Hematopoietic multipotent progenitor cell treated with erythropoietin and hydrocortisone succinate and interleukin-3 and kit ligand, for 15 days (in vitro differentiated cells): ENCODE measurements at regions not wholly inside any gene's neighbourhood (a gene's known extent, or its start where the extent isn't known, plus 50 kb on each side); places are given as distances from the start of the nearest gene placed in this dataset.
"Not testable (repeated sequence)": the region's sequence is repeated elsewhere in the genome, so short reads cannot be mapped to it uniquely, and the experiment has no call there.

ENCODE experiments used
- DNase-seq: peaks from one replicate; pipeline ENCODE4 v3.0.0-alpha.2; 2015; ENCODE audit warnings: low spot score

GRCh38 chr3:162538906-162539305, 1042.3 kb downstream of the OTOL1 start:
- no peak for DNase-seq

GRCh38 chr3:162540421-162540820, 1043.8 kb downstream of the OTOL1 start:
- no peak for DNase-seq

GRCh38 chr3:162541923-162542322, 1045.3 kb downstream of the OTOL1 start:
- DNase-seq = no peak

DNA sequence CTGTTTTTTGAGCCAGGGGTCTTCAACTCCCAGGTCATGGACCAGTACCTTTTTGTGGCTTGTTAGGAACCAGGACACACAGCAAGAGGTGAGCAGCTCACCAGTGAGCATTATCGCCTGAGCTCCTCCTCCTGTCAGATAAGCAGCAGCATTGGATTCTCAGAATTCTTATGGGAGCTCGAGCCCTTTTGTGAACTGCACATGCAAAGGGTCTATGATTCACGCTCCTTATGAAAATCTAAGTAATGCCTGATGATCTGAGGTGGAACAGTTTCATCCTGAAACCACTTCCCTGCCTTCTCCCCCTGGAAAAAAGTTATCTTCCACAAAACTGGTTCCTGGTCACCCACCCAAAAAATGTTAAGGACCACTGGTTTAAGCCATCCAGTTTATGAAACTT, 1047.6 kb downstream of the OTOL1 start:
- no peak for DNase-seq

DNA sequence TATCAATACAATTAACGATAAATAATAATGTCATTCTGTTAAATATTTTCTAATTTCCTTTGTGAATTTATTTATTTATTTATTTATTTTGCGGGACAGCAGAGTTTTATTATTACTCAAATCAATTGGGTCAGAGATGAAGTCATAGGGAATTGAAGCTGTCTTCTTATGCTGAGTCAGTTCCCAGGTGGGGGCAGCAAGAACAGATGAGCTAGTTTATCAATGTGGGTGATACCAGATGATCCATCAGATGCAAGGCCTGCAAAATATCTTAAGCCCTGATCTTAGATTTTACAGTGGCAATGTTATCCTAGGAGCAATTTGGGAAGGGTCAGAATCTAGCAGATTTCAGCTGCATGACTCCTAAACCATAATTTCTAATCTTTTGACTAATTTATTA, 1050.3 kb downstream of the OTOL1 start:
- DNase-seq = no peak

GRCh38 chr3:162547321-162547720, 1050.7 kb downstream of the OTOL1 start:
- DNase-seq = no peak

DNA sequence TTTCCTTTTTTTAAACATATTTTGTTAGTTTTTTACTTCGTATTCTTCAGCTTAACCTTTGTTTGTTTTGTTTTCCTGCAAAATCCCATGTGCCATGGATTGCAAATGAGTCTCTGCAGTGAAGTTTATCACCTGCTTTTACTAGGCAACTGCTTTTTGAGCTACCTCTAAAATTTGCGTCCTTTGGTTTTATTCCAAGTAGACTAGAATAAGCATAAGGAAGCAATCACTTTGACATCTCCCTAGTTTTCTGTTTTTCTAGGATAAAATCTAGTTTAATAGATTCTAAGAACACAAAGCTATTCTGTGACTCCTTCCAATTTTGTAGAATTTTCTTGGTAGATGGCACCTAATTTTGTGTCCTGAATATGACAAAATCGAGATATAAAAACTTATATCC, 1059.2 kb downstream of the OTOL1 start:
- no peak for DNase-seq

DNA sequence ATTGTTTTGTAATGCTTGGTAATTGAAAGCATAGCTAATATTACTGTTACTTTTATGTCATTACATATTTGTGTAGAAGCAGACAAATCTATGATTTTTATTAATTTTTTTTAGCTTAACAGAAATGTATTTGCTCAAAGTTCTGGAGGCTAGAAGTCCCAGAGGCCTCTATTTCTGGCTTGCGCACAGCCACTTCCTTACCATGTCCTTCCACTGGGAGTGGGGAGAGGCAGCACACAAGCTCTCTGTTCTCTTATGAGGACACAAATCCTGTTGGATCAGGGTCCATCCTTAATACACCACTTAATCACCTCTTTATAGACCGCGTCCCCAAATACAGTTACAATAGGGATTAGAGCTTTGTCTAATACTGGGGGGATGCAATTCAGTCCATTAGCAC, 1061.4 kb downstream of the OTOL1 start:
- DNase-seq = no peak

GRCh38 chr3:162568706-162569105, 1072.1 kb downstream of the OTOL1 start:
- DNase-seq = no peak

- no peak for DNase-seq
Observed at GRCh38 chr3:162569314-162569713, 1072.7 kb downstream of the OTOL1 start.

GRCh38 chr3:162584986-162585385, 1088.4 kb downstream of the OTOL1 start:
- DNase-seq = no peak

GRCh38 chr3:162586591-162586990, 1090.0 kb downstream of the OTOL1 start:
- DNase-seq = no peak

DNA sequence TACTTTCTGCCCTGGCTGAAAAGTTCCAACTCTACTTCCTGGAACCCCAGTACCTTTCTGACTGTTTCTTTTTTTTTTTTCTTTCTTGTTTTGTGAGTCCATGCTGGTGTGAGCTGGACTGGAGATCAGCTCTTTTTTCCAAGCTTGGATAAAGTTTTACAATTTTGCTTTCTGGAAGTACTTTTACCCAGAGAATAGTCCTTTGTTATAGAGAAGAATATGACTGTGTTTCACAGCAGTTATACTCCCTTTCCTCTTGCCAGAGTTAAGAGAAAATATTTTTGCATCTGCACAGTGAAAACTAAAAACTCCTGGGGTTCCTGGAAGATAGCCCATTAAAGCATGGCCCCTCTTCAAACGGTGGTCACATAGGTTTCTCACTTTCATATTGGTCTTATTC, 1100.6 kb downstream of the OTOL1 start:
- no peak for DNase-seq

- DNase-seq = not testable (repeated sequence)
Observed at GRCh38 chr3:162598500-162598899, 1101.9 kb downstream of the OTOL1 start.

DNA sequence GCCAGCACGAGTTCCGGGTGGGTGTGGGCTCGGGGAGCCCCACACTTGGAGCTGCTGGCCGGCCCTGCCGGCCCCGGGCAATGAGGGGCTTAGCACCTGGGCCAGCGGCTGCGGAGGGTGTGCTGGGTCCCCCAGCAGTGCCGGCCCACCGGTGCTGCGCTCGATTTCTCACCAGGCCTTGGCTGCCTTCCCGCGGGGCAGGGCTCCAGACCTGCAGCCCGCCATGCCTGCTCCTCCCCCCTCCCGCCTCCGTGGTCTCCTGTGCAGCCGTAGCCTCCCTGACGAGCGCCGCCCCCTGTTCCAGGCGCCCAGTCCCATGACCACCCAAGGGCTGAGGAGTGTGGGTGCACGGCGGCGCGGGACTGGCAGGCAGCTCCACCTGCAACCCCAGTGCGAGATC, 1103.1 kb downstream of the OTOL1 start:
- not testable (repeated sequence) for DNase-seq

DNA sequence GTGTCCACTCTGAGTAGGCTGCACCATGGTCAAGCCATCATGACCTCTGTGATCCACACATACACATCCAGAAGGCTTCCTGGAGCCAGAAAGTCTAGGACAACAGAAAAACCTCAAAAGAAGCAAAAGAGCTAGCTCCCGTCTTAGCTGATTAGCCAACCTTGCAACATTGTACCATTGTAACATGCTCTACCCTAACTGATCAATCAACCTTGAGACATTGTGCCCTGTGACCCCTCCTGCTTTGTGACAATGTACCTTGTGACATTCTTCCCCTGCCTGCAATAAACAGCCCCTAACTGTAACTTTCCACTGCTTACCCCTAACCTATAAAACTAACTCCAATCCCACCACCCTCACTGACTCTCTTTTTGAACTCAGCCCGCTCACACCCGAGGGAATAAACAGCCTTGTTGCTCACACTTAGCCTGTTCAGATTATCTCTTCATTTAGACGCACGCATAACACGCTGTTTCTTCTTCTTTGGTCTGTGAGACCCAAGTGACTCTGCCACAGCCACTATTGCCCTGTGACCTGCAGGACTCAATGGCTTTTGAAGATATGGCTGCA, 1104.6 kb downstream of the OTOL1 start:
- no peak for DNase-seq

DNA sequence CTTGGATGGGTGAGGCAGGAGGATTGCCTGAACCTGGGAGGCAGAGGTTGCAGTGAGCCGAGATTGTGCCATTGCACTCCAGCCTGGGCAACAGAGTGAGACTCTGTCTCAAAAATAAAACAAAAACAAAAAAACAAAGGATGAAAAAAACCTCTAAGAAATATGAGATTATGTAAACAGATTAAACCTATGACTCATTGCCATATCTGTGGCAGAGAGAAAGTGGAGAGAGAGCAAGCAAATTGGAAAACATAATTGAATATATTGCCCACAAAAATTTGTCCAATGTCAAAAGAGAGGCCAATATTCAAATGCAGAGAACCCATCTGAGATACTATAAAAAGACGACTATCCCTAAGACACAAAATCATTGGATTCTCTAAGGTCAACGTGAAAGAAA, 1106.0 kb downstream of the OTOL1 start:
- no peak for DNase-seq

DNA sequence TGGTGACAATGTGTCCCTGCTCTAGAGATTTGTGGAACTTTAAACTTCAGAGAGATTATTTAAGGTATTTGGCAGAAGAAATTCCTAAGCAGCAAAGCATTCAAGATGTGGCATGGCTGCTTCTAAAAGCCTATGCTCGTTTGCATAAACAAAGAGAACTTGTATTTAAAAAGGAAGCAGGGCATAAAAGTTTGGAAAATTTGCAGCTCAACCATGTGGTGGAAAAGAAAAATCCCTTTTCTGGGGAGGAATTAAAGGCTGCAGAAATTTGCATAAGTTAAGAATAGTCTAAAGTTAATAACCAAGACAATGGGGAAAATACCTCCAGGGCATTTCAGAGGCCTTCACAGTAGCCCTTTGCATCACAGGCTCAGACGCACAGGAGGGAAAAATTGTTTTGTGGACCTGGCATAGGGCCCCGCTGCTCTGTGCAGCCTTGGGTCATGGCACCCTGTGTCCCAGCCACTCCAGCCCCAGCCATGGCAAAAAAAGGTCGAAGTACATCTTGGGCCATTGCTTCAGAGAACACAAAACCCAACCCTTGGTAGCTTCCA, 1109.1 kb downstream of the OTOL1 start:
- no peak for DNase-seq

DNA sequence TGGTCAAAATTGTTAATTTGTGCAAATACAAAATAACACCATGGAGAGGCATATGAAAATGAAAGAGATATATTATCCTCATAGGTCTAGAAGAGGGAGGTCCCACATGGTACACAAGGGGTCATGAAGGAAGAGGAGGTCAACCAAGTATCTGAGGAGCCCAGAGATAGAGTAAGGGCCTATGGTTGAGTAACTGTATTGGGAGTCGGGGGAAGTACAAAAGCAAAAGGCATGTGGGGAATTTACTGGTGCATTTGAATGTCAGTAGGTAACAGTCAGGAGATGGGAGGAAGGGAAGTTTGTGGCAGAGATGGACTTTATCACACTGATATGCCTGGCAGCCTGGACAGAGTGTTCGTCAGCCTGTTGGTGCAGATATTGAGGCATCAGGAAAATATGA, 1113.7 kb downstream of the OTOL1 start:
- DNase-seq = no peak

GRCh38 chr3:162612991-162613390, 1116.4 kb downstream of the OTOL1 start:
- no peak for DNase-seq

GRCh38 chr3:162626172-162626571, 1129.6 kb downstream of the OTOL1 start:
- DNase-seq = no peak

GRCh38 chr3:162628531-162628930, 1131.9 kb downstream of the OTOL1 start:
- no peak for DNase-seq

DNA sequence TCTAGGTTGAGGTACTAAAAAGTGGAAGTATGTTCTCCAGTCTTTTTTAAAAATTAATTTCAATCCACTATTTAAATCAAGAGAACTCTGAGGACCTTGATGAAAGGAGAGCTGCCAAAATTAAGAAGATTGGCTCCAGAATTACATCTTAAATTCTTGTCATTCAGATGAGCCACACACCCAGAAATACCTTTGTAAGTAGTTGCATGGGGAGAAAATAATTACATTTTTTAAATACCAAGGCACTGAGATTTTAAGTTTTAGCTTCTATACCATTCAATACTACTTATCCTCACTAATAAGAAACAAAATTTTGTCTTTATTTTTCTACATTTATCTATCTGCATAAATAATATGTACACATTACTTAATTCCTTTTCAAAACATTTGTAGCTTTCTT, 1132.8 kb downstream of the OTOL1 start:
- DNase-seq = no peak

- DNase-seq = no peak
Observed at GRCh38 chr3:162632672-162633071, 1136.1 kb downstream of the OTOL1 start.
